ENCODE measurements at regions not wholly inside any gene's neighbourhood (a gene's known extent, or its start where the extent isn't known, plus 50 kb on each side); places are given as distances from the start of the nearest gene placed in this dataset.
"Not testable (repeated sequence)": the region's sequence is repeated elsewhere in the genome, so short reads cannot be mapped to it uniquely, and the experiment has no call there.

DNA sequence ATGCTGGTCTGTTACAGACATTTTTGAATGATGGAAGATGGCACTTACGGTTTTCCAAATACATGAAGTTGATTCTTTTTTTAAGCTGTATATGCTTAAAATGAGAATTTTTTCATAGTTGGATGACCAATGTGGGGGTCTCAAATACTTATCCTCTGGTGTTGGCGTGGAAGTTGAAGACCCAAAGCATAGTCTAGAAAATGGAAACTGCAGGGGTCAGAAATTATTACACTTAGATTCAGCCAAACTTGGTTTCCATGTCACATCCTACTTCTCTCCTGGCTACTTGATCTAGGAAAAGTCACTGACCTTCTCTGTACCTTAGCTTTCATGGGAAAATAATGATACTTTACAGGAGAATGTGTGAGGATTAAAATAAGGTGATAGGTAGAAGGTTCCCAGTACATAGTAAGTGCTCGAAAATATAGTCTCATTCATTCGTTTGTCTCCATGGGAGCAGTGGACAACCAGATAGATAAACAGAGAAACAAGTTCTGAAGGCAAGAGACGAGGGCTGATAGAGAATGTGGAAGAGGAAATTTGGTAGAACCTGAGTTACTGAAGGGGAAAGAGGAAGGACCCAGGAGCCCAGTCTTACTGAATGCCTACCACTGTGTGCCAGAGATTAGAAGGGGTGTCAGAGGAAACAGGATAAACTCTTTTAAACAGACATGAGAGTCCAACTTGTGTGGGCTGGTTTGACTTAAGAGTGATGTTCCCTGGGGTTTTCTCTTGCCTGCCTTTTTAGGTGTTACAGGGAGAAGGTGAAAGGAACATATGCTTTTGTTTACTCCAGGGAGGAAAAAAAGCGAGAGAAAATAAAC is 560.3 kb upstream of the KLF4 start:
- no peak for DNase-seq

- DNase-seq = no peak
These were observed 559.5 kb upstream of the KLF4 start for GRCh38 chr9:108049026-108049607.

DNA sequence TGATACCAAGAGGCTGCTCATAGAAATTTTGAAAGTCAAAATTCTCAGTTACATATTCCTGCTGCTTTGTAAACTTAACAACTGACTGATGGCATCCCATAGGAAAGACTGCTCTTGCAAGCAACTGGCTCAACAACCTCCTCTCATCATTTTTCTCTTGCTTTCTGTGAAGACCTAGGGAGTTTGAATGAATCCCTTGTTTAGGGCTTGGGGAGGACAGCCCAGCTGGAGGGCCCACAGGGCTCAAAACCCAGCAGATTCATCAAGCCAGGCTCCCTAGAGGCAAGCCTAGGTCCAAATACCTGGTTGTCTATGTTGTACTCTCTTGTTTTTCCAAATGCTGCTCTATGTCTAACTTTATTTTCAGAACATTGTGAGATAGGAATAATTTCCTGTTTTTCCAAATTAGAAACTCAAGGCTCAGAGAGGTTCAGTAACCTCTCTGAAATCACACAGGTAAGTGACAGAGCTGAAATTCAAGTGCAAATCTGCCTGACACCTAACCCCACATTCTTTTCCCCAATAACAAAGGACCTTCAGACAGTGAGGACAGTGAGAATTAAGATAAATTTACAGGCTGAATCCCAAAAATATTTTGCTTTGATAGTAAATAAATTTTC is 558.9 kb upstream of the KLF4 start:
- DNase-seq = no peak

DNA sequence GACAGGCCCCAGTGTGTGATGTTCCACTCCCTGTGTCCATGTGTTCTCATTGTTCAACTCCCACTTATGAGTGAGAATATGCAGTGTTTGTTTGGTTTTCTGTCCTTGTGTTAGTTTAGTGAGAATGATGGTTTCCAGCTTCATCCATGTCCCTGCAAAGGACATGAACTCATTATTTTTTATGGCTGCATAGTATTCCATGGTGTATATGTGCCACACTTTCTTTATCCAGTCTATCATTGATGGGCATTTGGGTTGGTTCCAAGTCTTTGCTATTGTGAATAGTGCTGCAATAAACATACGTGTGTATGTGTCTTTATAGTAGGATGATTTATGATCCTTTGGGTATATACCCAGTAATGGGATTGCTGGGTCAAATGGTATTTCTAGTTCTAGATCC is 558.2 kb upstream of the KLF4 start:
- not testable (repeated sequence) for DNase-seq

- DNase-seq = no peak
These were observed 557.7 kb upstream of the KLF4 start for GRCh38 chr9:108047264-108047663.

DNA sequence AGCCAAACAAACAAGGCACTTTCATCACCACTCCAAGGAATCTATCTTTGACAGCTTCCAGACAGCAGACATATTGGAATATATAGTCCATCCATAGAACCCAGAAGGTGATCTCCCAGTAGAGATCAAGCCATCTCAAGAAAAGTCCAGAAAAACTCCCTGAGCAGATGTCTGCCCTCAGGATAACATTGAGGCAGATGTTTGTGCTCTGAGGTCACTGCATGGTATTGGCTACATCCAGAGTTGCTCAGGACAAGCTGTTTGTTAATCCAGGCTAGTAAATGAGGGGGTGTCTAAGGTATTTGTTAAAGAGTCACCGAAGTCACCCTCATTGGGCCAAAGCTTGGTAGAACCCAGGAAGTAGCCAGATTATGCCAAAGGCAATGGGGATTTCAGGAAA is 556.3 kb upstream of the KLF4 start:
- DNase-seq = no peak

- no peak for DNase-seq
These were observed 554.0 kb upstream of the KLF4 start for GRCh38 chr9:108043585-108043984.

GRCh38 chr9:108041551-108041950 is 552.0 kb upstream of the KLF4 start:
- DNase-seq = no peak

- no peak for DNase-seq
These were observed 551.2 kb upstream of the KLF4 start for GRCh38 chr9:108040783-108041182.

DNA sequence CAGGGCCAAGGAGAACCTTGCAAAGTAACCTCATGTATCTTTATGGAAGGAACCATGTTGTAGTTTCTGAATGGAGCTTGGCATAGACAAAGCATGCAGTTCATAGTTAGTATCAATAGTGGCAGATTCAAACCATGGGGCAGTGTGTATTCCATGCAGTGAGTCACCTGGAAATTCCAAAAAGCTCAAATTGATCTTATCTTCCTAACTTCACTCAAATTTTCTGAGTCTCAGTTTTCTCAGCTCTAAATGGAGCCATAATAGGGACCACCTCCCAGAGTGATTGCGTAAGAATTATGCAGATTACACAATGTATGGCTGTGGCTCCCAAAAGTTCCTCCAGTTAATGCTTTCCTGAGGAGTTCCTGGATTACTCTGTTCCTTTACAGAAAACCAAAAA is 549.9 kb upstream of the KLF4 start:
- DNase-seq = no peak

DNA sequence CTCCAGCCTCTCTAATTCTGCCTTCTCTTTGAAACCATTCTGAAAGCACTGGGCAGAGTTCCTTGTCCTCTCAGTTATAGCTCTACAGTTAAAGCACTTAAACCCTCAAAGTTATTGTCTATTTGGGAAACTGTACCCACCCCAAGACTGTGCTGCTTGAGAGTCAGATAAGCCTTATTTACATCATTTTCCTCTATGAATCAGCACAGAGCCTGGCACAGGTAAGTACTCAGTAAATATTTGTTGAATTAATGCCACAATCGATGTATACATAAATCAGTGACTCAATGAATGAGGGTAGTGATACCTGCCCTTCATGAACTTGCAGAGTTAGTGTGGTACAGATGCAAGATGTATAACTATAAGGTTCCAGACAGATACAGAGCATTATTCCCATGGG is 549.4 kb upstream of the KLF4 start:
- DNase-seq = no peak

DNA sequence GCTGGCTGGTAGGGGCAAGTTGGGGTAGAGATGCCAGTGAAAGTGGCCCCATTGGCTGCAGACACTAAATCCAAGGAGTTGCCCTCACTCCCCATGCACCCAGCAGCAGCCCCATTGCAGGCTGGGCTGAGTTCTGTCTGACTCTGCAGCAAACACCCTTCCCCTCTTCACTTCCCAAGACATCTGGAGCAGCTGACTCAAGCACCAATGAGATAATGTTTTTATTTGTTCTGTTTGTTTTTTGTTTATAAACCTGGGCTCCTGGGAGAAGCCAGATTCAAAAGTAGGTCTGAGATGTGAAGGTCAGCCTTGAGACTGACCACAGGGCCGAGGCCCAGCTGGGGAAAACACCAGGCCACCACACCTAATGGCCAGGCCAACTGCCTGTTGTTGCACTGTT is 545.9 kb upstream of the KLF4 start:
- DNase-seq = no peak

GRCh38 chr9:108033976-108034964 is 544.7 kb upstream of the KLF4 start:
- DNase-seq = no peak

- DNase-seq = not testable (repeated sequence)
These were observed 542.5 kb upstream of the KLF4 start for GRCh38 chr9:108032079-108032478.

- DNase-seq = not testable (repeated sequence)
These were observed 541.7 kb upstream of the KLF4 start for GRCh38 chr9:108031221-108031620.

DNA sequence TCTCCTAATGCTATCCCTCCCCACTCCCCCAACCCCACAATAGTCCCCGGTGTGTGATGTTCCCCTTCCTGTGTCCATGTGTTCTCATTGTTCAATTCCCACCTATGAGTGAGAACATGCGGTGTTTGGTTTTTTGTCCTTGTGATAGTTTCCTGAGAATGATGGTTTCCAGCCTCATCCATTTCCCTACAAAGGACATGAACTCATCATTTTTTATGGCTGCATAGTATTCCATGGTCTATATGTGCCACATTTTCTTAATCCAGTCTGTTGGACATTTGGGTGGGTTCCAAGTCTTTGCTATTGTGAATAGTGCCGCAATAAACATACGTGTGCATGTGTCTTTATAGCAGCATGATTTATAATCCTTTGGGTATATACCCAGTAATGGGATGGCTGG is 537.1 kb upstream of the KLF4 start:
- not testable (repeated sequence) for DNase-seq

DNA sequence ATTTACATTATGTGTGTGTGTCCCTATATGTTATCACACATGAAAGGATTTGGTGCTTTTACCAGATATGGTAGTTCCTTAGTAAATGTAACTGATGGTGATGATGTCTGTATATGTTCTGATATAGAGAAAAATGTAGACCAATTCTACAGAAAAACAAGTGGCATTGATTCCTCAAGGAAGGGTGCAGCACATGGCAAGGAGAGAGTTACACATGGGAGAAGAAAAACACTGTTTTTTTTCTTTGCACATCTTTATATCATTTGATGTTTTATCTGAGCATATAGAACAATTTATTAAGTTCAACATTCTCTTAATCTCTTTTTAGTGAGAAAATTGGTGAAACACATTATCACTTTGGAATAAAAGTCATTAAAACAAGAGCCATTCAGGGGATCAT is 535.0 kb upstream of the KLF4 start:
- DNase-seq = no peak

- no peak for DNase-seq
These were observed 532.8 kb upstream of the KLF4 start for GRCh38 chr9:108022246-108022935.

DNA sequence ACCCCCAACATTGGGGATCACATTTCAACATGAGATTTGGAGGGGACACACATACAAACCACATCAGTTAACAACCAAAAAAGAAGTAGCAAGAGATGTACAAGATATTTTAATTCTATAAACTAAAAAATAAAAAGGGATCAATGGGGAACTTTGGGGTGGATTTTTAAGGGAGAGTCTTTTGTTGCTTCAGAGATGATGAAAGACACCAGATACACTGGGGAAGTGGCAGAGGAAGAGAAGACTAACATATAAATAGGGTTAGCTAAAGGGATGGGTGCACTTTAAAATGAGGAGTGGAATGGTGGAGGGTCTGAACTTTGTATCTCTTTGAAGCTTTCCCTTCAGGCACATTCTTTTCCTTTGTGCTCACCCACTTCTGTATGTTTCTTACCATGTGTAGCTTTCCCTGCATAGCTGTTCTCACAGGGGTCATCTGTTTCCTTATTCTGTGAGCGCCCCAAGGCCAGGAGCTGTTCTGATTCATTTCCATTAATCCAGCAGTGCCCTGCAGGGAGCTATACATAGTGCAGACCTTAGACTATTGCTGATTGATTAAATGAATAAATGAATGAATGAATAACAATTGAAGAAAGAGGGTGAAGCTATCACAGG is 531.6 kb upstream of the KLF4 start:
- no peak for DNase-seq

GRCh38 chr9:108019821-108020220 is 530.3 kb upstream of the KLF4 start:
- DNase-seq = no peak

- DNase-seq = no peak
These were observed 528.1 kb upstream of the KLF4 start for GRCh38 chr9:108017671-108018070.

DNA sequence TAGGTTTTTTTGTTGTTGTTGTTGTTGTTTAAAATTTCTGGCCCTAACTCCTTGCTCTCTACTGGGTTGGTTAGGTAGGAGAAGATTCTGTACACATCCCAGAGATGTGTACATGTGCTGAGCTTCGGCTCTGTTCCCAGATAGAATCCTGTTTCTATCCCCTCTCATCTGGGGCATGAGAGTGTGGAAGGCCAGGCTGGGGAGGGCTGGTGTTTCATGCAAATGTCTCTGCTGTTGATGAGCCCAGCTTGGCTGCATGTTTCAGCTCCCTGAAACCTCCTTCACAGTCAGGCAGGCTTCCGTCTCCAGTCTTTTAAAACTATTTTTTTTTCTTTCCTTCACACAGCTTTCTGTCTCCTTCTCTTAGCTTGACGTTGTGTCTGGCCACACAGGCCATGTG is 526.9 kb upstream of the KLF4 start:
- no peak for DNase-seq
